ENCODE measurements at regions not wholly inside any gene's neighbourhood (a gene's known extent, or its start where the extent isn't known, plus 50 kb on each side); places are given as distances from the start of the nearest gene placed in this dataset.

DNA sequence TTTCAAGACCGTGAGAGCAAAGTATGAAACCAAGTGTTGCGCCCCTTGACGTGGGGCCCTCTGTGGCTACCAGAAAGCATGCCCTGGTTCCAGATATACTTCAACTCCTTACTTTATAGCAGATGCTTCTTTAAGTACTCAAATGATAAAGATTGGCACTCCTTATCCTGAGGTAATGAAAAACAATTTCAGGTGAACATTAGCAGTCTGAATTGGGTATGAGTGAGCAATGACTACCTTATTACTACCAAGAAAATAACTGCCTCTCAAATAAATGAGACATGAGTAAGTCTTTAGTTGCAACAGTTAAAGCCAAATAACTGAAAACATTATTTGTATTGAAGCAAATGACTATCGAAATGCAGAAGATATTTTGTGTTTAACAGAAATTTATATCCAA, 408.7 kb downstream of the MMUT start:
- Histone ChIP-seq H3K4me1 (ENCODE audit: insufficient read depth, low read length, severe bottlenecking) (no peaks in the 10 kb centered on the region), H3K4me2 (ENCODE audit: low read length) (no peak overlapping the region), H3K27me3 (ENCODE audit: insufficient read depth, low read length) (no peaks in the 10 kb centered on the region), H2AFZ (ENCODE audit: low read length) (no peak overlapping the region), H3K36me3 (ENCODE audit: insufficient read depth, low read length) (no peaks in the 10 kb centered on the region), H3K9ac (ENCODE audit: low read length) (no peak overlapping the region), H3F3A (ENCODE audit: insufficient read depth, low read length) (no peaks in the 10 kb centered on the region), H3K4me3 (ENCODE audit: low read depth, low read length, poor library complexity, severe bottlenecking) (no peak overlapping the region), H3K27ac (ENCODE audit: low read depth, low read length, poor library complexity, severe bottlenecking) (no peak overlapping the region), H4K20me1 (ENCODE audit: insufficient read depth, low read length) (no peaks in the 10 kb centered on the region), H3K9me2 (ENCODE audit: low read depth, low read length) (no peaks in the 10 kb centered on the region), H3K79me2 (ENCODE audit: insufficient read depth, low read length) (no peaks in the 10 kb centered on the region), H3K9me3 (ENCODE audit: low read length) (no peaks in the 10 kb centered on the region)
- no peak for TF ChIP-seq EZH2 (IDR thresholded peaks at IDR 0.05; ENCODE audit: borderline replicate concordance, low read length)
- TF ChIP-seq, protein P1, sequence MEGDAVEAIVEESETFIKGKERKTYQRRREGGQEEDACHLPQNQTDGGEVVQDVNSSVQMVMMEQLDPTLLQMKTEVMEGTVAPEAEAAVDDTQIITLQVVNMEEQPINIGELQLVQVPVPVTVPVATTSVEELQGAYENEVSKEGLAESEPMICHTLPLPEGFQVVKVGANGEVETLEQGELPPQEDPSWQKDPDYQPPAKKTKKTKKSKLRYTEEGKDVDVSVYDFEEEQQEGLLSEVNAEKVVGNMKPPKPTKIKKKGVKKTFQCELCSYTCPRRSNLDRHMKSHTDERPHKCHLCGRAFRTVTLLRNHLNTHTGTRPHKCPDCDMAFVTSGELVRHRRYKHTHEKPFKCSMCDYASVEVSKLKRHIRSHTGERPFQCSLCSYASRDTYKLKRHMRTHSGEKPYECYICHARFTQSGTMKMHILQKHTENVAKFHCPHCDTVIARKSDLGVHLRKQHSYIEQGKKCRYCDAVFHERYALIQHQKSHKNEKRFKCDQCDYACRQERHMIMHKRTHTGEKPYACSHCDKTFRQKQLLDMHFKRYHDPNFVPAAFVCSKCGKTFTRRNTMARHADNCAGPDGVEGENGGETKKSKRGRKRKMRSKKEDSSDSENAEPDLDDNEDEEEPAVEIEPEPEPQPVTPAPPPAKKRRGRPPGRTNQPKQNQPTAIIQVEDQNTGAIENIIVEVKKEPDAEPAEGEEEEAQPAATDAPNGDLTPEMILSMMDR (IDR thresholded peaks at IDR 0.05; ENCODE audit: low read length) = no peak

DNA sequence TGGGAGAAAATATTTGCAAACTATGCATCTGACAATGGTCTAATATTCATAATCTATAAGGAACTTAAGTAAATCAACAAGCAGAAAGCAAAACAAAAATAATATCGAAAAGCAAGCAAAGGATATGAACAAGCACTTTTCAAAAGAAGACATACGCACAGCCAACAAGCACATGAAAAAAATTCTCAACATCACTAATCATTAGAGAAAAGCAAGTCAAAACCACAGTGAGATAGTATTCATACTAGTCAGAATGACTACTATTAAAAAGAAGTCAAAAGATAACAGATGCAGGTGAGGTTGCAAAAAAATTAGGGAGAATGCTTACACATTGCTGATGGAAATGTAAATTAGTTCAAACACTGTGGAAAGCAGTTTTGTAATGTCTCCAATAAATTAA, 410.2 kb downstream of the MMUT start:
- TF ChIP-seq, protein P1 (IDR thresholded peaks at IDR 0.05; ENCODE audit: low read length) = no peak
- TF ChIP-seq EZH2 (IDR thresholded peaks at IDR 0.05; ENCODE audit: borderline replicate concordance, low read length) = no peak
- Histone ChIP-seq H3K4me1 (ENCODE audit: insufficient read depth, low read length, severe bottlenecking) (no peaks in the 10 kb centered on the region), H3K27ac (ENCODE audit: low read depth, low read length, poor library complexity, severe bottlenecking) (no peak overlapping the region), H3K4me2 (ENCODE audit: low read length) (no peak overlapping the region), H3K36me3 (ENCODE audit: insufficient read depth, low read length) (no peaks in the 10 kb centered on the region), H3K9me3 (ENCODE audit: low read length) (no peaks in the 10 kb centered on the region), H3F3A (ENCODE audit: insufficient read depth, low read length) (no peaks in the 10 kb centered on the region), H4K20me1 (ENCODE audit: insufficient read depth, low read length) (no peaks in the 10 kb centered on the region), H3K9ac (ENCODE audit: low read length) (no peak overlapping the region), H3K27me3 (ENCODE audit: insufficient read depth, low read length) (no peaks in the 10 kb centered on the region), H2AFZ (ENCODE audit: low read length) (no peak overlapping the region), H3K9me2 (ENCODE audit: low read depth, low read length) (no peaks in the 10 kb centered on the region), H3K4me3 (ENCODE audit: low read depth, low read length, poor library complexity, severe bottlenecking) (no peak overlapping the region), H3K79me2 (ENCODE audit: insufficient read depth, low read length) (no peaks in the 10 kb centered on the region)

DNA sequence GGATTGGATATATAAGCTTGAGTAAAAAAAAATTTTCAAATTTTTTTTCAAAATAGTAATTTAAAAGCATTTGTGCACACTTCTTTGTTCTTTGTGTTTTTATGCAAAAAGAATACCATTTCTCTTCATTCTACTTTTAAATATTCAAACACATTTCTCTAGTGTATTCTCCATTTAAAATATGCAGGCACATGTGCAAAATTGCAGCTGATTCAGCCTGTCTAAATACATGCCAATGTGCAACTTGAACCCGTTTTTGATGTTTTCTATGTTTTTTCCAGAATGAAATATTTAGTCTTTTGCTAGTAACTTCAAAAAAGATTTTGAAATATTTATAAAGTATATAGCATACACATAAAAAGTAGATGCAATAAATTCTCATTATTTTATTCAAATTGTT, 411.8 kb downstream of the MMUT start:
- Histone ChIP-seq H4K20me1 (ENCODE audit: insufficient read depth, low read length) (no peaks in the 10 kb centered on the region), H3K36me3 (ENCODE audit: insufficient read depth, low read length) (no peaks in the 10 kb centered on the region), H2AFZ (ENCODE audit: low read length) (no peak overlapping the region), H3K9me3 (ENCODE audit: low read length) (no peaks in the 10 kb centered on the region), H3K4me2 (ENCODE audit: low read length) (no peak overlapping the region), H3K79me2 (ENCODE audit: insufficient read depth, low read length) (no peaks in the 10 kb centered on the region), H3F3A (ENCODE audit: insufficient read depth, low read length) (no peaks in the 10 kb centered on the region), H3K27me3 (ENCODE audit: insufficient read depth, low read length) (no peaks in the 10 kb centered on the region), H3K4me1 (ENCODE audit: insufficient read depth, low read length, severe bottlenecking) (no peaks in the 10 kb centered on the region), H3K9me2 (ENCODE audit: low read depth, low read length) (no peaks in the 10 kb centered on the region), H3K4me3 (ENCODE audit: low read depth, low read length, poor library complexity, severe bottlenecking) (no peak overlapping the region), H3K27ac (ENCODE audit: low read depth, low read length, poor library complexity, severe bottlenecking) (no peak overlapping the region), H3K9ac (ENCODE audit: low read length) (no peak overlapping the region)
- no peak for TF ChIP-seq EZH2 (IDR thresholded peaks at IDR 0.05; ENCODE audit: borderline replicate concordance, low read length)
- TF ChIP-seq, protein P1 (IDR thresholded peaks at IDR 0.05; ENCODE audit: low read length) = no peak

All from OCI-LY1 (cell line).